ENCODE measurements at regions not wholly inside any gene's neighbourhood (a gene's known extent, or its start where the extent isn't known, plus 50 kb on each side); places are given as distances from the start of the nearest gene placed in this dataset.

DNA sequence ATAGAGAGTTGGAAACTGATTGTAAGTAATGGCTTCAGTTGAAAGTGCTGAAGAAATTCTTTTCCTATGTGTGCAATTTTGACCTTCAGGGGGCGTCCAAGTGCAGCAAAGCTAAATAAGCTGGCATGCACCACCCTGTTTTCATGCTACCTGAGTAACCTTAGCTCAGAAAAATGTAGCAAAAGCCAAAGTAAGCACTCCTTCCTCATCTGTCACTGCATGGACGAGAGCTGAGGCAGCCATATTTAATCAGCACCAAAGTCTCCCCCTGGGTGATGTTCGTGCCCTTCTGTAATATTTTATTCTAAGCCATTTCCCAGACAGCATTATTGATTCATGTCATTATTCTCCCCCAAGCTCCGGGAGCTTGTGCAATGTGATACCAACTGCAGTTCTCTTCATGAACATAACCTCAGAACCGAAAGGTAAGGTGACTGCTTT lies 123.1 kb downstream of the RPS12 start:
- DNase-seq (ENCODE audit: low read depth), result peak; percentile 62

DNA sequence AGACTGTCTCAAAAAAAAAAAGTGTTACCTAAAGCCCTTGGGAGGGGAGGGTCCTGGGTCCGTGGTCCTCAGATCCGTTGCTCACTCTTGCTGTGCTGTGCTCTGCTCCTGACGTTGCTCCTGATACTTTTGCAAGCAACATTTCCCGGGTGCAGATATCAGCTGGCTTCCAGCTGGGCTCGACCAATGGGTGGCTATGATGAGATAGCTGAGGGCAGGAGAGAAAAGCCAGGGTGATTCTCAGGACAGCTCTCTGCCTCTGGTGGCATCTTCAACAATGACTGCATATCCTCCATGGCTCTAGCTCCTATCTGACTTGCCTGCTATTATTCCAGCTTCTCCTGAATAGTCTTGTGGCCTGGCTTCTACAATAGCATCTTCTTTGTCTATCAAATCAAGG lies 134.5 kb downstream of the RPS12 start:
- no peak for DNase-seq (ENCODE audit: low read depth)

DNA sequence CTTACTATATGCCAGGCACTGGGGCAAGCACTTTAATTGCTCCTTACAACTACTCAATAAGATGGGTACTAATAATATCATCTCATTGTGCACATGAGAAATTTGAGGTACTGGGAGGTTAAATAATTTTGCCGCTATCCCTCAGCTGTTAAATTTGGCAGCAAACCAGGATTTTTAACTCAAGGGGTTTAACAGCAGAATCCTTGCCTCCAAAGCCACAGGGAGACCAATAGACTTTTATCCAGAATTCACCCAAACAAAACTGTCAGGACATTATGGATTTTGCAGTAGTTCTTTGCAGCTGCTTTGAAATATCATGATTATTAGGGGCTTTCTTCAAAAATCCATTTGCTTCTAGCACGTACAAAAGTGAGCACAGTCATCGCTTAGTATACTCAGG lies 136.2 kb downstream of the RPS12 start:
- DNase-seq (ENCODE audit: low read depth), result no peak

DNA sequence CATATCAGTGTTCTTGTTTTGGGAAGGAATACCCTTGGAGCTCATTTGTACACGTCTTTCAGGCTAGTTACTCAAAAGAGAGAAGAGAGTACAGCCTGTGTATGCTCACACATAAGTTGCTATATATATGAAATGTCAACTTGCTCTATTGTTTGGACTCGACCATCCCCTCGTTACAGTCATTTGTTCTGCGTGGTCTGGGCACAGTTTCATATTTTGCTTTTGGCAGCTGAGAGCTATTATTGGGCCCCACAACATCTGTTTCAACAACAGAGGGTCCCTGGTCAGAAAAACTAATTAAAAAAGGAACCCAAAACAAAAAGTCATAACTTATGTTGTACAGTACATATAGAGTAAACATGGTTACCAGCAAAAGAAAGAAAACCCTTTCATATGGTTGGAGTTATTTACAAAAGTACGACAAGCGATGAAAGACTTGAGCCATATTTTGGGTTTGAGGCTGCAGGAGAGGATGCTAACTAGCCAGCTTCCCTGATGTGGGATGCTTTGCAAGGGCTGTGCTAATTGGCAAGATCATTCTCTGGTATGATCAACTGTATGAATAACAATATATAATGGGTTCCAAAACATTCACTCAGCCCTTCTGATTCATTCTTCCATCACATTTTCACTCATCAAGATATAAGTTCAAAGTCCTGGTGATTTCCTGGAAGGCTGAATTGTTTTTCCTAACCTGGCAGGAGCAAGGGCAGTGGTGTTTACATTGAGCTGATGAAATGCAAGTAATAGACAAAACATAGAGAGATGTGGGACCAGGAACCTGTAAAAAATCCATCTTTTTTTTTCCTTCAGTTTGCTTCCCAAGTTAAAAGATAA lies 137.9 kb downstream of the RPS12 start:
- DNase-seq (ENCODE audit: low read depth), result no peak

DNA sequence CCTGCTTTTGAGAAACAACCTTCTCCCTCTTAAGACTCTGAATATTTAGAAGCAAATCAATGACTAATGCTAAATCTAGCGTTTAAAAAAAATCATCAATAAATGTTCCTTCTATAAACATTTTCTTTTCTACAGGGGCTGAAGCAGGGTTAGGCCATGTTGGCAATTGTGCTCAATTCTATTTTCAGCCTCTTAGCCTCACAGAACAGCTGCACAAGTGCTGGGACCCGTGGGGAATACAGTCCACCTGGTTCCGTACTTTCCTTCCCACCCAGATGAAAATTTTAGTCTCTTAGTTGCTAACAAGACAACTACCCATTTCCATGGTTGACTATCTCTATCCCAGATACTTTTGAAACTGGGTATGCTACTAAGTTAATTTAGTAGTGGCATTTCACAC lies 138.6 kb downstream of the RPS12 start:
- DNase-seq (ENCODE audit: low read depth), result no peak

DNA sequence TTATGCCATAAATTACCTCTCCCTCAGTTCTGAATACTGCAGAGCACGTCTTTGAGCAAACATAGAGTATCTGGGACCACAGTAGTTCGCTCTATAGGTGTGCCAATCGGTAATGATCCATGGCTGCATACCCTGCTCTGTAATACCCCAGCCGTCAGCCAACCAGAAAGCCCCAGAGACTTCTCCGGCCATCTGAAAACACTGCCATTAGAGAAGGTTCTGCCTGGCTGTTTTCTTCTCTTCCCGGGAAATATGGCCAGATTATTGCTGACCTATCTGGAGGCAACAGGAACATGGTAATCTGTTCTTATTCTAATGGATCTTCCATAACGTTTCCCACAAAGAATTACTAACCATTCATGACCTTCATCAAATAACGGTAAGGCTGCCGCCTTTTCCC lies 139.9 kb downstream of the RPS12 start:
- DNase-seq (ENCODE audit: low read depth), result no peak

DNA sequence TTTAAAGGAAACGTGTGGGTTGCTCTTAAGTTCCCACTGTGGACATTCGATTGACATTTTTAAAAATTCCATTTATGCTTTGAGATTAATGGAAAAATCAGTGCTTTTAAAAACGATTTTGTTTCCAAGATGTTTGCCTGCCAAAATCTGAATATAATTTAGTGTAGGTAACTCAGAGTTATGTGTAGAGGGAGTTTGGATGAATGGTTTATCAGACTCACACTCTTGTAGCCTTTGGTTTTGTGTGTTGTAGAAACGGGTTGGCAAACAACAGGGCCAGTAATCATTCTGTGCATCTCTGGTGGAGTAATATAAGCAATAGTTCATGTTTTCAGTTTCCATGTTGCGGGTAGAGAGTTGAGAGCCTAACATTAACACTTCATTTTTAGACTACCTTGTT lies 140.6 kb downstream of the RPS12 start:
- DNase-seq (ENCODE audit: low read depth), result no peak

DNA sequence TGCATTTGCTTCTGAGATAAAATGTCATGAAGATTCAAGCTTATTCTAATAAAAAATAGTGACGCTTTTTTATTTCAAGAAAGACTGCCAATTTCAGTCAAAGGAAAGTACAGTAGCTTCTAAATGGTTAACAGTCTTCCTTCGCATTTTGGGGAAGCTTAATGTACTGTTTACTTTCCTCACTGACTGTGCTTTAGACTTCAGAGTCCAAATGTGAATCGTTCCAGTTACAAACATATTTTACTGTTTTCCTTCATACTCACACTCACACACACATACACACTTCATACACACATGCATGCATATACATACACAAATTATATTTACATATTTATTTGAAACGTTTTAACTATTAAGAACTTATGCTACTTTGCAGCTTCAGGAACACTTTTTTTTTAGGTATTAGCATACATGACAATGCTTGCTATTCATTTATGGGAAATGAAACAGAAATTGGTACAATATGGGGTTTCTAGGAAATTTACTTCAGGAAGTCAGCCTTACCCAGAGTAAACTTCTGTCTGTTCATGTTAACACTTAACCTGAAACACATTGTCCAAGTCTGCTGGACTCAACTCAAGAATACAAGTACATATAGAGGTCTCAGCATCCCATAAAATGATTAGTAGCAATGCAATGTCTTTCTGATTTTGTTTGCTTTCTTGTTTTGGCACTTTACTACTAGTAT lies 145.4 kb downstream of the RPS12 start:
- DNase-seq (ENCODE audit: low read depth), result no peak

DNA sequence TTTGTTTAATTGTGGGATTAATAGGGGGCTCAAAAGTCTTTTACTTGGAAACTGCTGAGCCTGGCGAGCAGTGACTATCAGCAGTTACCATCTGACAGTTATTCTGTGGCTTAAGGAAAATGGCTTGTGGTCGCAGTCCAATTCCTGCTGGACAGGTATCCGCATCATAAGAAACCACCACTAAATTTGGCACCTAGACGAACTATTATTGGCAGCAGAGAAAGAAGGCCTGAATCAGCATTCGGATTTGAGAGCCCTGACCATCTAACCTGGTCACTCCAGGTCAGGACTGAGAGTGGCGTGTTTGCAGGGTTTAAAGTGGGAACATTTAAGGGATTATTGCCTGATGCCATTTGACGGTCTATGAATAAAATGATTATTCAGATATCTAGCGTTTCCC lies 146.4 kb downstream of the RPS12 start:
- DNase-seq (ENCODE audit: low read depth), result no peak

DNA sequence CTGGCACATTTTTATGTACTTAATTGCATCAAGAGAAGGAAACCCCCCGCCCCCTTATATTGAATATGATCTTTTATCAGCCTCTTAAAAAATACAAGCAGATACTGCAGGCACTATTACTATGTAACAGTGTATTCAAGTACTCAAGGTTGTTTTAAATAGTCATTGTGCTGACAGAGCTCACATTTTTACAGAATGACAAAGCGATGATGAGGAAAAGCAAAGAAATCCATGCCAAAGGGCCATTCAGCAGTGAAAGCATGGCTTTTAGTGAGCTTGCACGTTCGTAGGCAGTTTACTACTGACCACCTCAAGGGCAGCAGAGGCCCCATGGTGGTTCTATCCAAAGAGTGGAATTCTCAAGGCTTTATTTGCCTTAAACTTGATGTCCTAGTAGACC lies 146.8 kb downstream of the RPS12 start:
- peak; percentile 61 for DNase-seq (ENCODE audit: low read depth)

DNA sequence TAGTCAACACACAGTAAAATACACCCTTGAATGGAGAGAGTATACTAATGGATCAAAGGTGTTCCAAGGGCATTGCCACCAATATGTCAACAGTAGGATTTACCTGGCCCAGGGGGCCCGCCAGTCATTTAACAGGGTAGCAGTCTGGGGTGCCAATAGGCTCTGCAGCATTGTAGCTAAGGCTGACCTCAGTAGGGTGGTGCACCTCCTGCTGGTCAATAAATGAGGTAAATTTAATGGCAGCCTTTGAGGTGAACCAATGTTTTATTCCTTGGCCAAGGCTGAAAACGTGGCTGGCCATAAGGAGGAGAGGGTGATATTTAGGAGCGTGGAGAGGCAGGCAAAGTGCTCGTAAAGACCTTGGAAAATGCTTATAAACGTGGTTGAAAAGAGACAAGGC lies 147.2 kb downstream of the RPS12 start:
- DNase-seq (ENCODE audit: low read depth), result peak; percentile 22

DNA sequence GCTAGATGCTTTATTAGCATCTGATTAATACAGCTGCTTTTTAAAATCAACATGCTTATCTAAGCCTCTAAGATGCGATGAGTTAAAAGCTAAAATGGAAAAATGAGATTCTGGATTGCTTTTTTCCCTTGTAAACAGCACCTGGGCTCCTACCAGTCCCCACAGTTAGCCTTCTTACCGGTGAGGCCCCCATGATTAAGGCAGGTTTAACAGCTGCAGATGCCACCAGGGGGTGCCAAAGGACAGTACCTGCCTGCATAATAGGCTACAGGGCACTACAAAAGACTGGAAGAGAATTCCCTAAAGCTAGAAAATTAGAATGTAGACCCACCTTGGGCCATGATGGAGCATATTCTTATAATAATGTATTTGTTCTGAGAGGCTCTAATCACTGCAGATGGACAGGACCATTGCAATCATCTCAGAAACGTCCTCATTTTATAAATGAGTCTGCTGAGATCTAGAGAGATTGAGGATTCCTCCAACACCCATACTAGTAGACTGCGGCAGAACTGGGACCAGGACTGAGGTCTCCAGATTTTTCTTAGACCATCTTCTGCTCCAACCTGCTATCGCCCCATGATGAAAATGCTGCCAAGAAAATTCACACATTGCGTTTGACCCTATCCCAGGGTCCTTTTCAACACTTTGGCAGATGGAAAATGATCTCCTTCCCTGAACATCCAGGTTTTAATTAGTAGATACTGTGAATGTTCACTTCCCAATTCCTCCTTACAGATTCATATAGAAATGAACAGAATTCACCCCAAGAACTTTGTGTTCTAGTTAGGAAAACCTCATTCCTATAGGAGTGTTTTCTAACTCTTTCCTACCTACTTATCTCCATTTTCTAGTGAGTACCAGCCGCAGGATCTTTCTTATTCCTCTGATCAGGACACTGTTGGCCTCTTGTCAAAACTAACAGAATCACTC lies 148.8 kb downstream of the RPS12 start:
- peak; percentile 71 for DNase-seq (ENCODE audit: low read depth)

DNA sequence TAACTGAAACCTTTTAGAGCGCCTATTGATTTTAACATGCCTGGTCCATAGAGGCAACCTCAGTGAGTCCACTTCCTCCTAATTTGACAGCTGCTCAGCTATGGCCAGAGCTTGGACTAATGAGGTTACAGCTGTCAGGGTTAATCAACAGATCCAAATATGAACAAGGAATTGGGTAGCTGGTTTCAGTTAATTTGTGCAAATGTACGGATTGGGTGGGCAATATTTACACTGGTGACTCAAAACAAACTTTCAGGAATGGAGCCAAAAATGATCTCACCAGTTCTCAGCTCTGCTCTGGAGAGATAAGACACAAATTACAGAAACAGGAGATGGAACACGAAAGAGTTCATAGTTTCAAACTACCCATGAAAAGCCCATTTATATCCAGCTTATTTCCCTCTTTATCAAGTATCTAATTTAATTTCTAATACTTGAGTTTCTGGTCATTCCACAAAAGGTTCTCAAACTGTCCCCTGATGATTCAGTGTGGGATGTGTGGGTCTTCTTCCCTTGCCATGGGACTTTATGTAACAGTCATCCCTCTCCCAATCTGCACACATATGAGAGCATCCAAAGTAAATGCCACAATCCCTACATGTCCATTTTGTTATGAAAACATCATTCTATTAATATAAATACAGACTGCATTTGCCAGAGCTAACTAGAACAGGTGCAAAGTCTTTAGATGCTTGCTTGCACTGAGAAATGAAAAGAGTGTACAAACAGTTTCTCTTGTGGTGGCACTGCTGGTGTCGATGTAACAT lies 149.9 kb downstream of the RPS12 start:
- peak; percentile 38 for DNase-seq (ENCODE audit: low read depth)

DNA sequence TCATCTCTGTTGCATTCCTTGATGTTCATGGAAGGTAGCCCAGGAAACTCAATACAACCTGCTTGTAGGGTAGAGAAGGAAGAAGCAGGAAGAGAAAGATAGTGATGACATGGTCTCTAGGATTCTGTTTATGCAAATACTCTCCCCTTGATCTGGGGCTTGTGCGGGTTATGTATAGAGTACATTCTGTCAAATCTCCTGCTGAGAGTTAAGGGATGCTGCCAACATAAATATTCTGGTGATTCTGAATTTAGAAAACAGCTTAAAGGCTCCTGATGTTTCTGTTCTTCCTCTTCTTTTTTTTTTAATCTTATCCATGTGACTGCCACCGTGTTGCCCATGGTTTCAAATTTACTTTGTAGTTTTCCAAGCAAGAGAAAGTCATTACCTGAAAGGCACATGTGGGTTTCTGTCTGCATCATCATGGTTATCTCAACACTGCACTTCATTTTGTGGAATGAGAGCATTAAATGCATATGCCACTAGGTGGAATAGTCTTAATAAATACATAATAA lies 150.6 kb downstream of the RPS12 start:
- no peak for DNase-seq (ENCODE audit: low read depth)

DNA sequence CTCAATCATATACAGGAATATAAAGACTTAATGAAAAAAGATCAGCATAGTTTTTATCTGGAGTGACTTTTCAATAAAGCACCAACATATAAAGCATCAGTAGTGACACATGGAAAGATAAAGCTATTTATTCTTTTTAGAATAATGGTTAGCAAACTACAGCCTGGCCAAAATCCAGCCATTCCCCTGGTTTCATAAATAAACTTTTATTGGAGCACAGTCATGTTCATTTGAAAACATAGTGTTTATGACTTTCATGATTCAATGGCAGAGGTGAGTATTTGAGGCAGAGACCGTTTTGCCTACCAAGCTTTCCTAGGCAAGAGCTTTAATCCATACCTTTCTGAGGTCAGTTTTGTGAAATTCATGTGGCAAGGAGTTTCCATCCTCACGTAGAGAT lies 153.5 kb downstream of the RPS12 start:
- DNase-seq (ENCODE audit: low read depth), result no peak

DNA sequence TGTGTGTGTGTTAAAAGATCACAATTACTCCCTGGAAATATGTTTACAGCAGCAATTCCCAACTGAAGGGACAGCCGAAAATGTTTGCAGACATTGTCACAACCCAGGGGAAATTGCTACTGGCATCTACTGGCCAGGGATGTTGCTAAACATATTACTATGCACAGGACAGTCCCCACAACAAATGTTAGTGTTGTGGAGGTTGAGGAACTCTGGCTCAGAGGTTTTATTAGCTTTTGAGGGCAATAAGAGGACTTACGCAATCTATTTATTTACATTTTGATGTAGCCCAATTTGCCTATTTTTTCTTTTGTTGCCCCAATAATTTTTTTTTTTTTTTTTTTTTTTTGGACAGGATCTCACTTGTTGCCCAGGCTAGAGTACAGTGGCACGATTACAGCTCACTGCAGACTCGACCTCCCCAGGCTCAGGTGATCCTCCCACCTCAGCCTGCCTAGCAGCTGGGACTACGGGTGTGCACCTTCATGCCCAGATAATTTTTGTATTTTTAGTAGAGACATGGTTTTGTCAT lies 154.1 kb downstream of the RPS12 start:
- no peak for DNase-seq (ENCODE audit: low read depth)

DNA sequence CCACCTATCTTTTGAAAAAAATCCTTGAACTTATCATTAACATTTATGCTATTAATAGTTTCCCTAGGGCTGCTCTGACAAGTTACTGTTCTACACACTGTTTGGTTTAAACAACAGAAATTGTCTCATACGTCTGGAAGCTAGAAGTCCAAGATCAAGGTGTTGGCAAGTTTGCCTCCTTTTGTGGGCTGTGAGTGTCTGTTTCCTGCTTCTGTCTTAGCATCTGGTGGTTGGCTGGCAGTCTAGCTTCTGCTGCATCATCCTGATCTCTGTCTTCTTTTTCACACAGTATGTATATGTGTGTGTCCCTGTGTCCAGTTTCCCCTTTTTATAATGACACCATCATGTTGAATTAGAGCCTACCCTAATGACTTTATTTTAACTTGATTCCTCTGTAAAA lies 154.8 kb downstream of the RPS12 start:
- no peak for DNase-seq (ENCODE audit: low read depth)

DNA sequence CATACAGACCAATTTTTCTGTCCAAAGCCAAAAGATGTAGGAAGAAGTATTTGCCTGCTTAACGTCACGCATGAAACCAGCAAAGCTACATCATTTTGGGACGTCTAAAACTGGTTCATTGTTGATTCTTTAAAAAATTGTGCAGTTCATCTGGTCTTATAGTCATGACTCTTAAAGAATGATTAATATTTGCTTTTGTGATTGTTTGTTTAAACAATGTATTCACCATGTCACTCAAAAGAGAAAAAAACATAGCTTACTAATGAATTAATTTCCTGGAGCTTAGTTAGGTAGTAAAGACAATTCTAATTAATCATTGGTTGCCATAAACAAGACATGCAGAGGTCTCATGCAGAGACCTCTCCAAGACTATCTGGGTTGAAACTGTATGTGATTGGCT lies 157.3 kb downstream of the RPS12 start:
- DNase-seq (ENCODE audit: low read depth), result no peak

DNA sequence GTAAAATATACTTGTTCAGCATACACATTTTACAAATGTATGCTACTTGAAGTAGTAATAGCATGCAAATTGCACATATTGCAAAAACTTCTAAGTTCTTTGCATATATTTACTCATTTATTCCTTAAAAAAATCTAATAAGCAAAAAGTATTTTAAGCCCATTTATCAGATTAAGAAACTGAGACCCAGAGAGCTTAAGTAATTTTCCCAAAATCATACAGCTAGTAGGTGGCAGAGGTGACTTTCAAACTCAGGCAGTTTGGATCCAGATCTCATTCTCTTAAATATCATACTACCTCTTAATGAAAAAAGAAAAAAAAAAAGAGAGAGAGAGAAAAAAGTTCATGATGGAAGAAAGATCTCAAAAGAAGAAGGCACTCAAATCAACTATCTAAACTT lies 157.9 kb downstream of the RPS12 start:
- no peak for DNase-seq (ENCODE audit: low read depth)

DNA sequence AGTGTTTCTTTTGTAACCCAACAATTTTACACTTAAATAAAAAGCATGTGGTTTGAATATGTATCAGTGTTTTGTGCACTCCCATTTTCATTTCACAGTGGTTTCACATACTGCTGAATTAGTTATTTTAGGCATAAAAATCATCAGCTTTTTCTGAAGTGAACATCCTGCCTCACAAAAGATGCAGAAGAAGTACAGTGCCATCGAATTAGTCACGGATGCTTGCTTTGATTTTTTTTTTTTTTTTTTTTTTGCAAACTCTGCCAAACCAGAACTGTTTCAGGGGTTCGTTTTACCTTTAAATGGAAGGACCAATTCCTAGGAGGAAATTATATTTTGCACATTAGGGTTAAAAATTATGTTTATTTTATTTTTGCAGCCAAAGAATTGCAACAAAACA lies 158.6 kb downstream of the RPS12 start:
- no peak for DNase-seq (ENCODE audit: low read depth)

DNA sequence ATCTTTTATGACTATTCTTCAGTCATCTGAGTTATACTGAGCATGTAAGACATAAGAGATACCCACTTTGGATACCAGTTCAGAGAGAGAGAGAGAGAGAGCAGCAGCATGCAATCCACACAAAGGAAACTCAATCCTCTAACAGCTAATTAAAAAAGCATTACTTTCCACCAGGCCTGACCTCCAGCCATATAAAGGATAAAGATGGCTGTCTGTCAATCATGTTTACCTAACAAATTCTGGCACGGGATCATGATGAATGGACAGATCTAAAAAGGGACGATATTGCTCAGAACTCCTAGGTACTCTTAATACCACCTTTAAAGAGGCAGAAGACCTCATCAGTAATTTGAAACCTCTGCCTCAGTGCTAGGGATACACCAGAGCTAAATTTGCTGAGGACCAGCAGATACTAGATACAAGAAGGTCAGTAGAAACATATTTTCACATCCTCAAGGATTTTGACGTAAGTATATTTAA lies 159.2 kb downstream of the RPS12 start:
- no peak for DNase-seq (ENCODE audit: low read depth)

Data from ELR (cell line).